SU-DHL-6 (cell line): ENCODE measurements at regions not wholly inside any gene's neighbourhood (a gene's known extent, or its start where the extent isn't known, plus 50 kb on each side); places are given as distances from the start of the nearest gene placed in this dataset.

Experiments used
- CTCF ChIP-seq: fragments of 200-600 bp; sonication (generic); IDR thresholded peaks from one replicate; pipeline ENCODE4 v1.5.1; 2017; ENCODE audit warnings: antibody characterized with exemption, mild to moderate bottlenecking, low read length, moderate library complexity; ENCODE audit not compliant: insufficient read depth, poor library complexity, severe bottlenecking
- EZH2phosphoT487 ChIP-seq: fragments of 200-600 bp; sonication (generic), shearing (Covaris generic); conservative IDR thresholded peaks from 2 replicates; pipeline ENCODE4 v1.6.1; 2018; ENCODE audit warnings: mild to moderate bottlenecking, antibody characterized with exemption, low read length, moderate library complexity, mixed read lengths

- TF ChIP-seq EZH2phosphoT487 (no peak), CTCF (no peak)
Measured at GRCh38 chr5:130808691-130809090, 356.4 kb downstream of the HINT1 start.
